SH-SY5Y (cell line): ENCODE measurements at regions not wholly inside any gene's neighbourhood (a gene's known extent, or its start where the extent isn't known, plus 50 kb on each side); places are given as distances from the start of the nearest gene placed in this dataset.

ENCODE experiments used
- GATA2 ChIP-seq: IDR thresholded peaks from 2 replicates; pipeline ENCODE4 v1.6.1; 2011; ENCODE audit warnings: mild to moderate bottlenecking, low read depth, low read length
- GATA3 ChIP-seq: IDR thresholded peaks from 2 replicates; pipeline ENCODE4 v1.6.1; 2011; ENCODE audit warnings: low read depth, mild to moderate bottlenecking, low read length, moderate library complexity

- TF ChIP-seq GATA2: no peak
- no peak for TF ChIP-seq GATA3
These were observed 425.7 kb upstream of the NFE2L3 start for GRCh38 chr7:25726170-25726780.

- no peak for TF ChIP-seq GATA3
- no peak for TF ChIP-seq GATA2
These were observed 425.2 kb upstream of the NFE2L3 start for GRCh38 chr7:25726781-25727311.

GRCh38 chr7:25727446-25727845, 424.6 kb upstream of the NFE2L3 start:
- TF ChIP-seq GATA3 (no peak), GATA2 (no peak)

- TF ChIP-seq GATA2: no peak
- TF ChIP-seq GATA3: no peak
These were observed 424.1 kb upstream of the NFE2L3 start for GRCh38 chr7:25727876-25728275.

GRCh38 chr7:25731068-25731845, 420.7 kb upstream of the NFE2L3 start:
- TF ChIP-seq GATA3 (no peak), GATA2 (no peak)

GRCh38 chr7:25731846-25732245, 420.2 kb upstream of the NFE2L3 start:
- TF ChIP-seq GATA3 (no peak), GATA2 (no peak)

- TF ChIP-seq GATA2 (no peak), GATA3 (no peak)
These were observed 419.2 kb upstream of the NFE2L3 start for GRCh38 chr7:25732766-25733217.

- no peak for TF ChIP-seq GATA2
- no peak for TF ChIP-seq GATA3
These were observed 416.2 kb upstream of the NFE2L3 start for GRCh38 chr7:25735674-25736242.

- no peak for TF ChIP-seq GATA3
- no peak for TF ChIP-seq GATA2
These were observed 413.5 kb upstream of the NFE2L3 start for GRCh38 chr7:25738528-25738927.

GRCh38 chr7:25739143-25739542, 412.9 kb upstream of the NFE2L3 start:
- TF ChIP-seq GATA2 (no peak), GATA3 (no peak)

- TF ChIP-seq GATA2 (no peak), GATA3 (no peak)
These were observed 409.7 kb upstream of the NFE2L3 start for GRCh38 chr7:25742316-25742715.

- no peak for TF ChIP-seq GATA3
- TF ChIP-seq GATA2: no peak
These were observed 401.1 kb upstream of the NFE2L3 start for GRCh38 chr7:25750744-25751508.

- TF ChIP-seq GATA2 (no peak), GATA3 (no peak)
These were observed 399.8 kb upstream of the NFE2L3 start for GRCh38 chr7:25752154-25752553.
